ENCODE measurements at regions not wholly inside any gene's neighbourhood (a gene's known extent, or its start where the extent isn't known, plus 50 kb on each side); places are given as distances from the start of the nearest gene placed in this dataset.

DNA sequence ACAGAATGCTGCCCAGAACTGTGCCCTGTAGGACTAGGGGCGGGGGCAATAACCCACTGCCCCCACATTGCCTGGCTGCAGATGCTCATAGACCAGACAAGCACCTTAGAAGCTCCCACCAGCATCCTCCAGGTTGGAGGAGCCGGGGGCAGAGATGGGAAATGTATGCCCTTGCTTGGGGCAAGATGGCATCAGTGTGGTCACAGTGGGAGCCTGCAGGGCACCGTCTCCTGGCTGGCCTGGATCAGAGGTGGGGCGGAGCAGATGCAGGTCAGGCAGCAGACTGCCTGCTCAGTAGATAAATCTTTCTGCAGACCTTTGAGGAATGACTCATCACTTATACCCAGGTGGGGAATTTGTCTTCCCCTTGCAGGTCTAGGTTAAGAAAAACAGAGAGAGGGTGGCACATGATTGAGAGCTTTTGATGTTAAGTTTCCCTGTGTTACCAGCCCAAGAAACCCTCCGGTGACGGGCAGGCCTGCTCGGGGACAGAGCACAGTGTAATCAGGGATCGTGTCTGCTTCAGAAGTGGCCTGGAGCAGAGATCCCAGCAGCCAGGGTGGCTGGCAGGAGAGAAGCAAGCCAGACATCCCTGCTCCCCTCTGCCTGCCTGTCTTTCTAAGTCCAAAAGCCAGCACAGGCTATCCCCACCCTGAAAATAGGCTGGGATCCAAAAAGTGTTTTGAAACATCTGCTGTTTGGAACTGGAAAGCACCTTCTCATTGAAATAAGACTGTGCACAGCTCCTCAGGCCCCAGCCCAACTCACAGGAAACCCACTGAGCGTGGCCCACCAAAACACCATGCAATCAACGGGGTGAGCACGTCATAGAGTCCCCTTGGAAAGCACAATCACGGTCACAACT, 50.7 kb upstream of the RPL38 start:
- CTCF ChIA-PET = interaction anchor here (1.3 to 1.4 kb wide), 2 partner anchors 35 to 63 kb away, joined by 3 to 4 read pairs; no protein-coding TSS in a partner anchor
- no peak for DNase-seq (ENCODE audit: extremely low spot score)
- TF ChIP-seq, protein P1, sequence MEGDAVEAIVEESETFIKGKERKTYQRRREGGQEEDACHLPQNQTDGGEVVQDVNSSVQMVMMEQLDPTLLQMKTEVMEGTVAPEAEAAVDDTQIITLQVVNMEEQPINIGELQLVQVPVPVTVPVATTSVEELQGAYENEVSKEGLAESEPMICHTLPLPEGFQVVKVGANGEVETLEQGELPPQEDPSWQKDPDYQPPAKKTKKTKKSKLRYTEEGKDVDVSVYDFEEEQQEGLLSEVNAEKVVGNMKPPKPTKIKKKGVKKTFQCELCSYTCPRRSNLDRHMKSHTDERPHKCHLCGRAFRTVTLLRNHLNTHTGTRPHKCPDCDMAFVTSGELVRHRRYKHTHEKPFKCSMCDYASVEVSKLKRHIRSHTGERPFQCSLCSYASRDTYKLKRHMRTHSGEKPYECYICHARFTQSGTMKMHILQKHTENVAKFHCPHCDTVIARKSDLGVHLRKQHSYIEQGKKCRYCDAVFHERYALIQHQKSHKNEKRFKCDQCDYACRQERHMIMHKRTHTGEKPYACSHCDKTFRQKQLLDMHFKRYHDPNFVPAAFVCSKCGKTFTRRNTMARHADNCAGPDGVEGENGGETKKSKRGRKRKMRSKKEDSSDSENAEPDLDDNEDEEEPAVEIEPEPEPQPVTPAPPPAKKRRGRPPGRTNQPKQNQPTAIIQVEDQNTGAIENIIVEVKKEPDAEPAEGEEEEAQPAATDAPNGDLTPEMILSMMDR (IDR thresholded peaks at IDR 0.05; ENCODE audit: control extremely low read depth, extremely low read depth, low read depth, missing control alignments) = no peak
- POLR2A ChIA-PET = no interaction called here

DNA sequence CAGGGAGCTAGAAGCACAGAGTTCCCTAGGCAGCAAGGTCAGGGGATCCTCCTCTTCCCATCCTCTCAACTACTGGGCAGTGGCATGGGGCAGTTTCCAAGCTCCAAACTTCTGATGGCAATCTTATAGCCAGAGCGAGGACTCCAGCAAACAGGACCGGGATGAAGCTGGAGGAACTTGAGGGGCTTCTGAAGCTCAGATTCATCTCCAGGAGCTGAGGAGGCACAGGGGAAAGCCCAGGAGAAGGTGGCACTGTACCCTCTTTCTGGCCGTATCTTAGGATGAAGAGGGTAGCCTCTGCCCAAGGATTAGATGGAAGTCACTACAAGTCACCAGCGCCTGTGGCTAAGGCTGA, 50.0 kb upstream of the RPL38 start:
- TF ChIP-seq, protein P1 (IDR thresholded peaks at IDR 0.05; ENCODE audit: control extremely low read depth, extremely low read depth, low read depth, missing control alignments) = no peak
- CTCF ChIA-PET = interaction anchor here (1.3 to 1.4 kb wide), 2 partner anchors 34 to 63 kb away, joined by 3 to 4 read pairs; no protein-coding TSS in a partner anchor
- POLR2A ChIA-PET = no interaction called here
- no peak for DNase-seq (ENCODE audit: extremely low spot score)

All from GM10248 (cell line).